H9 (cell line): ENCODE measurements at regions not wholly inside any gene's neighbourhood (a gene's known extent, or its start where the extent isn't known, plus 50 kb on each side); places are given as distances from the start of the nearest gene placed in this dataset.

Experiments
- DNase-seq: peaks from one replicate; pipeline ENCODE4 v3.0.0-alpha.2; 2017
- H2AFZ ChIP-seq: one replicate; pipeline ENCODE4 v1.6.1; 2013; ENCODE audit warnings: mild to moderate bottlenecking, low read length, control low read depth, moderate library complexity
- H2AK5ac ChIP-seq: 2 replicates; pipeline ENCODE4 v1.6.1; 2013; ENCODE audit warnings: low read length, control low read depth, mixed read lengths; ENCODE audit not compliant: insufficient read length
- H2BK120ac ChIP-seq: one replicate; pipeline ENCODE4 v1.6.1; 2013; ENCODE audit warnings: low read depth, mild to moderate bottlenecking, low read length, control low read depth, inconsistent platforms; ENCODE audit not compliant: poor library complexity, severe bottlenecking
- H2BK12ac ChIP-seq: 2 replicates; pipeline ENCODE4 v1.6.1; 2013; ENCODE audit warnings: low read length, control low read depth, mixed read lengths, low read depth; ENCODE audit not compliant: insufficient read length
- H2BK15ac ChIP-seq: 2 replicates; pipeline ENCODE4 v1.6.1; 2013; ENCODE audit warnings: low read depth, low read length, control low read depth
- H2BK20ac ChIP-seq: one replicate; pipeline ENCODE4 v1.6.1; 2013; ENCODE audit warnings: low read depth, mild to moderate bottlenecking, low read length, control low read depth, inconsistent platforms; ENCODE audit not compliant: poor library complexity, severe bottlenecking
- H2BK5ac ChIP-seq: 2 replicates; pipeline ENCODE4 v1.6.1; 2013; ENCODE audit warnings: low read length, control low read depth, mixed read lengths; ENCODE audit not compliant: insufficient read length
- H3K14ac ChIP-seq: 2 replicates; pipeline ENCODE4 v1.6.1; 2013; ENCODE audit warnings: low read length, control low read depth; ENCODE audit not compliant: insufficient read depth
- H3K18ac ChIP-seq: 2 replicates; pipeline ENCODE4 v1.6.1; 2013; ENCODE audit warnings: low read depth, mild to moderate bottlenecking, mixed read lengths, low read length, control low read depth; ENCODE audit not compliant: insufficient read length
- H3K23ac ChIP-seq: 2 replicates; pipeline ENCODE4 v1.6.1; 2013; ENCODE audit warnings: low read length, control low read depth, mixed read lengths, low read depth; ENCODE audit not compliant: insufficient read length
- H3K23me2 ChIP-seq: 2 replicates; pipeline ENCODE4 v1.6.1; 2013; ENCODE audit warnings: low read depth, mild to moderate bottlenecking, mixed read lengths, low read length, control low read depth; ENCODE audit not compliant: insufficient read length, poor library complexity, severe bottlenecking
- H3K27ac ChIP-seq: 2 replicates; pipeline ENCODE4 v1.5.1; 2013; ENCODE audit warnings: low read length, control low read depth, mixed read lengths, low read depth; ENCODE audit not compliant: insufficient read length
- H3K27me3 ChIP-seq: 2 replicates; pipeline ENCODE4 v1.6.1; 2013; ENCODE audit warnings: low read length, control low read depth, inconsistent platforms; ENCODE audit not compliant: insufficient read depth
- H3K4ac ChIP-seq: 2 replicates; pipeline ENCODE4 v1.6.1; 2013; ENCODE audit warnings: low read depth, mild to moderate bottlenecking, control low read depth, inconsistent platforms, low read length, moderate library complexity
- H3K4me1 ChIP-seq: 2 replicates; pipeline ENCODE4 v1.6.1; 2013; ENCODE audit warnings: low read length, control low read depth, inconsistent platforms; ENCODE audit not compliant: insufficient read depth
- H3K4me2 ChIP-seq: 2 replicates; pipeline ENCODE4 v1.6.1; 2013; ENCODE audit warnings: low read length, control low read depth, mixed read lengths; ENCODE audit not compliant: insufficient read length, insufficient read depth
- H3K56ac ChIP-seq: 2 replicates; pipeline ENCODE4 v1.6.1; 2013; ENCODE audit warnings: low read depth, mild to moderate bottlenecking, mixed read lengths, low read length, control low read depth; ENCODE audit not compliant: insufficient read length
- H3K79me1 ChIP-seq: 2 replicates; pipeline ENCODE4 v1.6.1; 2013; ENCODE audit warnings: low read depth, mild to moderate bottlenecking, moderate library complexity, low read length, control low read depth, inconsistent platforms; ENCODE audit not compliant: insufficient read depth, poor library complexity, severe bottlenecking
- H3K79me2 ChIP-seq: 2 replicates; pipeline ENCODE4 v1.6.1; 2013; ENCODE audit warnings: low read length, control low read depth, inconsistent platforms; ENCODE audit not compliant: insufficient read depth
- H3K9ac ChIP-seq: 2 replicates; pipeline ENCODE4 v1.6.1; 2013; ENCODE audit warnings: low read length, control low read depth, mixed read lengths; ENCODE audit not compliant: insufficient read length; ENCODE audit errors: extremely low read depth
- H3K9me3 ChIP-seq: one replicate; pipeline ENCODE4 v1.6.1; 2013; ENCODE audit warnings: low read depth, low read length, inconsistent platforms; ENCODE audit not compliant: control insufficient read depth
- H3T11ph ChIP-seq: one replicate; pipeline ENCODE4 v1.6.1; 2013; ENCODE audit warnings: mild to moderate bottlenecking, low read length, control low read depth, inconsistent platforms
- H4K20me1 ChIP-seq: one replicate; pipeline ENCODE4 v1.6.1; 2013; ENCODE audit not compliant: control insufficient read depth, insufficient read length, insufficient read depth
- H4K5ac ChIP-seq: 2 replicates; pipeline ENCODE4 v1.6.1; 2013; ENCODE audit warnings: low read depth, mild to moderate bottlenecking, mixed read lengths, low read length, control low read depth; ENCODE audit not compliant: insufficient read length
- H4K8ac ChIP-seq: replicated peaks from 2 replicates; pipeline ENCODE4 v1.6.1; 2013; ENCODE audit warnings: low read length, control low read depth, mixed read lengths, low read depth; ENCODE audit not compliant: insufficient read length
- H4K91ac ChIP-seq: 2 replicates; pipeline ENCODE4 v1.6.1; 2013; ENCODE audit warnings: low read depth, mild to moderate bottlenecking, moderate library complexity, mixed read lengths, low read length, control low read depth; ENCODE audit not compliant: insufficient read length
- H3K27ac Mint-ChIP-seq, 3 experiments: 2 replicates in 2 of 3; 3 replicates in 1 of 3; pipeline ENCODE4 v1.8.0; 2020 to 2021; ENCODE audit warnings: mixed read lengths in 3 of 3, mild to moderate bottlenecking in 1 of 3, moderate library complexity in 1 of 3
- H3K27me3 Mint-ChIP-seq: 2 replicates; pipeline ENCODE4 v1.8.0; 2021; ENCODE audit warnings: low read depth, mild to moderate bottlenecking, moderate library complexity, mixed read lengths
- H3K36me3 Mint-ChIP-seq, 3 experiments: 2 replicates in 2 of 3; 3 replicates in 1 of 3; pipeline ENCODE4 v1.8.0; 2020 to 2021; ENCODE audit warnings: low read depth in 3 of 3, mixed read lengths in 3 of 3; ENCODE audit not compliant: insufficient read depth in 1 of 3
- H3K4me1 Mint-ChIP-seq, 2 experiments: 2 replicates each; pipeline ENCODE4 v1.8.0; 2020; ENCODE audit warnings: mixed read lengths in 2 of 2
- H3K4me3 Mint-ChIP-seq, 2 experiments: 2 replicates in 1 of 2; 3 replicates in 1 of 2; pipeline ENCODE4 v1.8.0; 2020 to 2021; ENCODE audit warnings: mild to moderate bottlenecking in 2 of 2, mixed read lengths in 2 of 2, moderate library complexity in 1 of 2
- H3K9me3 Mint-ChIP-seq, 2 experiments: 2 replicates in 1 of 2; 3 replicates in 1 of 2; pipeline ENCODE4 v1.8.0; 2020; ENCODE audit warnings: mild to moderate bottlenecking in 2 of 2, mixed read lengths in 2 of 2, moderate library complexity in 1 of 2
- CTCF ChIP-seq: fragments of 200-600 bp; sonication (generic); conservative IDR thresholded peaks from 3 replicates; pipeline ENCODE4 v1.8.0; 2021; ENCODE audit warnings: antibody characterized with exemption, mild to moderate bottlenecking
- WGBS: extraction: QIAGEN DNeasy Blood & Tissue Kit; methylation state at CpG from one replicate; pipeline ENCODE4 v1.1.7; 2013; ENCODE audit warnings: missing lambda C conversion rate, low lambda C conversion rate, mixed read lengths; ENCODE audit not compliant: insufficient read length; ENCODE audit errors: extremely low coverage; 5-methylcytosine and 5-hydroxymethylcytosine counted together

DNA sequence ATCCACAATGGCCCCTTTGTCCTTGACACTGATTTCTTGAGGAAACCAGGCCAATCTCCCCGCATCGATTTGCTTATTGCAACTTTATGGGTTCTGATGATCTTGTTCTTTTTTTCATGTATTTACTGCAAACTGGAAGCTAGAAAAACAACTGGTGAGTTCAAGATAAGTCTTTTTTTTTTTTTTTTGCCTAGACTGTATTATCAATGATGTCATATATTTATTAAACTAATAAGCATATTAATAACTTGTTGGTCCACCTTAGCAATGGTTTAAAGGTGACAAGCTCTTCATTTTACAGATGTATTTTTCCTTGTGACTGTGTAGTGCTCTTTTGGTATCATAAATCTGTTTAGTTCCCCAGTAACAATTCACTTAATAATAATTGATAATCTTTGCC, 79.0 kb upstream of the NOX3 start:
- no peaks in the 10 kb centered on the region for H3K27me3 Mint-ChIP-seq
- H3K9me3 Mint-ChIP-seq = peaks cover 11 to 19% of the 10 kb centered on the region in 2 experiments
- Histone ChIP-seq H3K23ac (no peak overlapping the region), H3K79me2 (no peaks in the 10 kb centered on the region), H3K9ac (no peak overlapping the region), H4K20me1 (no peaks in the 10 kb centered on the region), H2AK5ac (no peak overlapping the region), H2BK15ac (no peak overlapping the region), H3K4ac (no peak overlapping the region), H2AFZ (no peak overlapping the region), H3K14ac (no peak overlapping the region), H3K56ac (no peak overlapping the region), H4K5ac (no peak overlapping the region), H3K27me3 (no peaks in the 10 kb centered on the region; the same call in 1 of the 2 replicates), H2BK20ac (no peak overlapping the region), H2BK5ac (no peak overlapping the region), H2BK12ac (no peak overlapping the region), H3T11ph (no peak overlapping the region), H2BK120ac (no peak overlapping the region), H3K18ac (no peak overlapping the region), H3K79me1 (no peaks in the 10 kb centered on the region), H3K23me2 (no peaks in the 10 kb centered on the region), H4K91ac (no peak overlapping the region), H3K4me1 (no peaks in the 10 kb centered on the region), H3K9me3 (no peaks in the 10 kb centered on the region), H3K27ac (no peak overlapping the region), H3K4me2 (no peak overlapping the region), H4K8ac (no peak overlapping the region)
- no peak overlapping the region for H3K27ac Mint-ChIP-seq
- H3K4me1 Mint-ChIP-seq = peaks cover 2 to 3% of the 10 kb centered on the region in 2 experiments; a peak in 3 of 4 replicates
- no peak for TF ChIP-seq CTCF
- no peak for DNase-seq
- no CpG with 5 or more reads among the region's 2 CpGs for WGBS
- no peak overlapping the region for H3K4me3 Mint-ChIP-seq
- peaks cover 6 to 13% (median 9%) of the 10 kb centered on the region in 3 experiments; a peak in 5 of 7 replicates for H3K36me3 Mint-ChIP-seq
